Heart right ventricle (tissue), 16 donors: ENCODE measurements at regions not wholly inside any gene's neighbourhood (a gene's known extent, or its start where the extent isn't known, plus 50 kb on each side); places are given as distances from the start of the nearest gene placed in this dataset.

Source experiments
- ATAC-seq, 8 donors: fragments of 200-7000 bp; cut with Tn5 transposase; one replicate each; pipeline ENCODE4 v1.9.1; 2020; ENCODE audit warnings: mild to moderate bottlenecking in 8 of 8, moderate library complexity in 8 of 8, moderate number of reproducible peaks in 1 of 8
- DNase-seq, 2 donors: peaks; one replicate each; pipeline ENCODE4 v3.0.0-alpha.2; 2020
- H3K27ac ChIP-seq, 10 donors: fragments of 200-600 bp; sonication (generic) in 2 of 10; one replicate each; pipeline versions ENCODE4 v1.5.0 to v1.8.0; 2020 to 2022; ENCODE audit warnings: mild to moderate bottlenecking in 3 of 10
- H3K27me3 ChIP-seq, 7 donors: fragments of 200-600 bp; one replicate each; pipeline ENCODE4 v1.8.0; 2021 to 2022; ENCODE audit warnings: mild to moderate bottlenecking in 2 of 7
- H3K36me3 ChIP-seq, 9 donors: fragments of 200-600 bp; sonication (generic) in 1 of 9; one replicate each; pipeline versions ENCODE4 v1.5.0 to v1.8.0; 2020 to 2022; ENCODE audit warnings: mild to moderate bottlenecking in 2 of 9
- H3K4me1 ChIP-seq, 9 donors: fragments of 200-600 bp; sonication (generic) in 1 of 9; one replicate each; pipeline versions ENCODE4 v1.5.0 to v1.8.0; 2020 to 2022; ENCODE audit warnings: mild to moderate bottlenecking in 4 of 9
- H3K4me3 ChIP-seq, 10 donors: fragments of 200-600 bp; sonication (generic) in 2 of 10; one replicate each; pipeline versions ENCODE4 v1.5.0 to v1.8.0; 2020 to 2022; ENCODE audit warnings: mild to moderate bottlenecking in 7 of 10, moderate library complexity in 2 of 10
- H3K9me3 ChIP-seq, 11 donors: fragments of 200-600 bp in 10 of 11; sonication (generic) in 2 of 11; one replicate each; pipeline versions ENCODE4 v1.5.0 to v1.8.0; 2013 to 2022; ENCODE audit warnings: mild to moderate bottlenecking in 2 of 11, control low read depth in 1 of 11, moderate library complexity in 1 of 11
- CTCF ChIP-seq, 9 donors: fragments of 200-600 bp; sonication (generic) in 2 of 9; IDR thresholded peaks; one replicate each; pipeline versions ENCODE4 v1.5.0 to v1.8.0; 2021 to 2022; ENCODE audit warnings: antibody characterized with exemption in 9 of 9, mild to moderate bottlenecking in 5 of 9, moderate library complexity in 1 of 9
- WGBS, 2 donors: extraction: QIAGEN DNeasy Blood & Tissue Kit; methylation state at CpG; one replicate each; pipeline ENCODE4 v1.1.7; 2013; ENCODE audit warnings: inconsistent platforms in 1 of 2; 5-methylcytosine and 5-hydroxymethylcytosine counted together
- intact Hi-C, 10 donors: fragments of 100-400 bp; cut with DNase I; formaldehyde crosslinking; loops; one replicate each; pipeline versions ENCODE4 v1.11.1 to v1.14.2; 2022
- donor health status: Arrhythmogenic right ventricular cardiomyopathy.
- donor health status: ischemic (EF 13 %, LVEDD 7.1; RV severe dilation, severe dysfunction).
- donor health status: healthy with polysubstance abuse.
- donor health status: DM: no; HTN: yes; CAD: no.
- donor health status: DM: no; HTN: no; CAD: no.
- donor health status: ischemic (EF 25% LVEDD 6.9; RV normal size, moderate dysfunction).
- donor health status: ischemic (EF 25% LVEDD 5.7; RV mildly dilated, moderate dysfunction).
- donor health status: healthy.
- donor health status: DM: yes; HTN: yes; CAD: no.
- donor health status: Ischemic cardiomyopathy.
- donor health status: ischemic (EF 35%, LVEDD 5.7; RV mildly dilated, moderate dysfunction).
- donor health status: nonischemic (EF 11% LVEDD 7.7; RV severe dilation, severe dysfunction).
- donor health status: DM: yes; HTN: yes; CAD: no.
- donor health status: PGD.
- donor health status: ischemic (EF 29% LVEDD 5.4; RV normal size, mild dysfunction).
- donor health status: nonischemic (EF 23%, LVEDD 6.1; RV moderate dilation, normal function).

- DNase-seq (no peak), ATAC-seq (no peak)
- H3K27me3 ChIP-seq: no peaks in the 10 kb centered on the region
- H3K27ac ChIP-seq: no peak overlapping the region
- no peaks in the 10 kb centered on the region for H3K4me1 ChIP-seq
- H3K4me3 ChIP-seq: no peak overlapping the region
- no peak for TF ChIP-seq CTCF (IDR thresholded peaks at IDR 0.05)
- no peaks in the 10 kb centered on the region for H3K36me3 ChIP-seq
- intact Hi-C loops: no loop called here
- WGBS, 2 donors: 69 to 72% methylated on average over 6 of the region's 6 CpGs
- H3K9me3 ChIP-seq: peaks cover 0 to 13% (median 0%) of the 10 kb centered on the region in 11 donors
Measured at GRCh38 chr2:122412360-122412759, 656.9 kb downstream of the TSN start.

- TF ChIP-seq CTCF (IDR thresholded peaks at IDR 0.05): no peak
- Histone ChIP-seq H3K4me3 (no peak overlapping the region), H3K27ac (no peak overlapping the region), H3K4me1 (no peaks in the 10 kb centered on the region), H3K27me3 (no peaks in the 10 kb centered on the region), H3K36me3 (no peaks in the 10 kb centered on the region), H3K9me3 (peaks cover 0 to 13% (median 0%) of the 10 kb centered on the region in 11 donors)
- 41 to 49% methylated on average over 4 of the region's 4 CpGs for WGBS, 2 donors
- intact Hi-C loops: no loop called here
- no peak for DNase-seq
- ATAC-seq: no peak
Measured at GRCh38 chr2:122414902-122415301, 659.5 kb downstream of the TSN start.

GRCh38 chr2:122417114-122417513 is 661.7 kb downstream of the TSN start:
- H3K36me3 ChIP-seq: no peaks in the 10 kb centered on the region
- H3K27ac ChIP-seq: no peak overlapping the region
- H3K9me3 ChIP-seq: no peaks in the 10 kb centered on the region
- H3K4me3 ChIP-seq: no peak overlapping the region
- no peaks in the 10 kb centered on the region for H3K27me3 ChIP-seq
- intact Hi-C loops: no loop called here
- ATAC-seq (no peak), DNase-seq (no peak)
- WGBS, 2 donors: 63 to 71% methylated on average over 1 of the region's 1 CpG
- no peak for TF ChIP-seq CTCF (IDR thresholded peaks at IDR 0.05)
- no peaks in the 10 kb centered on the region for H3K4me1 ChIP-seq

GRCh38 chr2:122421775-122422174 is 666.3 kb downstream of the TSN start:
- intact Hi-C loops: no loop called here
- Histone ChIP-seq H3K4me3 (no peak overlapping the region), H3K27ac (no peak overlapping the region), H3K9me3 (no peaks in the 10 kb centered on the region), H3K4me1 (no peaks in the 10 kb centered on the region), H3K36me3 (no peaks in the 10 kb centered on the region), H3K27me3 (no peaks in the 10 kb centered on the region)
- ATAC-seq (no peak), DNase-seq (no peak)
- no peak for TF ChIP-seq CTCF (IDR thresholded peaks at IDR 0.05)
